Gastroesophageal sphincter (tissue), 3 donors: ENCODE measurements at regions not wholly inside any gene's neighbourhood (a gene's known extent, or its start where the extent isn't known, plus 50 kb on each side); places are given as distances from the start of the nearest gene placed in this dataset.

ENCODE experiments used
- POLR2A ChIP-seq, 2 donors: fragments of 450-650 bp; IDR thresholded peaks; one replicate each; pipeline ENCODE4 v1.6.1; 2017; ENCODE audit warnings: antibody characterized with exemption in 2 of 2, mild to moderate bottlenecking in 2 of 2, moderate library complexity in 1 of 2
- POLR2AphosphoS5 ChIP-seq: sonication (generic); formaldehyde crosslinking; IDR thresholded peaks from one replicate; pipeline ENCODE4 v1.6.1; 2017; ENCODE audit warnings: antibody characterized with exemption
- TF ChIP-seq, protein P1 (sequence below), 4 experiments: fragments of 200-600 bp in 2 of 4; fragments of 450-650 bp in 2 of 4; sonication (generic) in 1 of 4; IDR thresholded peaks; one replicate each; pipeline ENCODE4 v1.5.1; 2017 to 2019; ENCODE audit warnings: antibody characterized with exemption in 4 of 4, mild to moderate bottlenecking in 2 of 4, moderate library complexity in 2 of 4

DNA sequence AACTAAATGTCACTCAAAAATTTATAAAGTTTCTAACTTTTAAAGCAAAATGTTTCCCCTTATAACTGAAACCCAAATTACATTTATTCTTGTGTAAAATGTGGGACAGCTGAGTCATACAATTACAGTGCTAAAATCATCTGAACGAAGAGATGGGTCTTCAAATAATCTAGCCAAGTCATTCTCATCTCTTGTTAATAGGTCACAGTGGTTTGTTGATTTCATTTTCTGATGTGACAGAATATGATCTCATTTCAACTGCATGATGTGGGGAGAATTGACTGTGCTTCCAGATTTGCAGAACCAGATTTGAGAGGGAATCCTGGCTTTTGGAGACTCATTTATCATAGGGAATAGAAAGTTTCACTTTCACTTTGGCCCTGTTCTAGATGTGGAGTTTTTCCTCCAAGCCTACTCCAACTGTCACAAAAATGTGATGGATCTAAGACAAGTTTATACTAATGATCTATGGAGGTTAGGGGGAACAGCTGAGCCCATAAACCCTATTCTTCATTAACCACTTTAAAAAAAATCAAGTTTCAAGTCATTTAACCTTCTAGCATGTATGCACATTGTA lies 685.0 kb downstream of the PDCD6IP start:
- TF ChIP-seq, protein P1, sequence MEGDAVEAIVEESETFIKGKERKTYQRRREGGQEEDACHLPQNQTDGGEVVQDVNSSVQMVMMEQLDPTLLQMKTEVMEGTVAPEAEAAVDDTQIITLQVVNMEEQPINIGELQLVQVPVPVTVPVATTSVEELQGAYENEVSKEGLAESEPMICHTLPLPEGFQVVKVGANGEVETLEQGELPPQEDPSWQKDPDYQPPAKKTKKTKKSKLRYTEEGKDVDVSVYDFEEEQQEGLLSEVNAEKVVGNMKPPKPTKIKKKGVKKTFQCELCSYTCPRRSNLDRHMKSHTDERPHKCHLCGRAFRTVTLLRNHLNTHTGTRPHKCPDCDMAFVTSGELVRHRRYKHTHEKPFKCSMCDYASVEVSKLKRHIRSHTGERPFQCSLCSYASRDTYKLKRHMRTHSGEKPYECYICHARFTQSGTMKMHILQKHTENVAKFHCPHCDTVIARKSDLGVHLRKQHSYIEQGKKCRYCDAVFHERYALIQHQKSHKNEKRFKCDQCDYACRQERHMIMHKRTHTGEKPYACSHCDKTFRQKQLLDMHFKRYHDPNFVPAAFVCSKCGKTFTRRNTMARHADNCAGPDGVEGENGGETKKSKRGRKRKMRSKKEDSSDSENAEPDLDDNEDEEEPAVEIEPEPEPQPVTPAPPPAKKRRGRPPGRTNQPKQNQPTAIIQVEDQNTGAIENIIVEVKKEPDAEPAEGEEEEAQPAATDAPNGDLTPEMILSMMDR (IDR thresholded peaks at IDR 0.05) = no peak
- TF ChIP-seq POLR2A (IDR thresholded peaks at IDR 0.05) = no peak
- TF ChIP-seq POLR2AphosphoS5 = no peak
